ENCODE measurements at regions not wholly inside any gene's neighbourhood (a gene's known extent, or its start where the extent isn't known, plus 50 kb on each side); places are given as distances from the start of the nearest gene placed in this dataset.

- no peak for DNase-seq
These were observed 411.6 kb upstream of the CCDC196 start for GRCh38 chr14:66074537-66074936.

DNA sequence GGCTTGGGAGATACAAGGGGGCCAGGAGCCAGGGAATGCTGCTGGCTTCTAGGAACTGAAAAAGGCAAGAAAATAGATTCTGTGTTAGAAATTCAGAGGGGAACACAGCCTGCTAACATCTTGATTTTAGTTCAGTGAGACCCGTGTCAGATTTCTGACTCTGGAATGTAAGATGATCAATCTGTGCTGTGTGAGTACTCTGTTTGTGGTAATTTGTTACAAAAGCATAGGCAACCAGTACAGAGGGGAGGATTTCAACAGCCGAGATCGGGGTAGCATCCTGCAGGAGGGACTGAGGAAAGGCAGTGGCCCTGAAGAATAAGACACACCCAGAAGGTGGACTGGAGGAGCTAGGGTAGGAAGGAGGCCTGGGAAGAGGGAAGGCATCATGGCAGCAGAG lies 410.0 kb upstream of the CCDC196 start:
- DNase-seq = no peak

DNA sequence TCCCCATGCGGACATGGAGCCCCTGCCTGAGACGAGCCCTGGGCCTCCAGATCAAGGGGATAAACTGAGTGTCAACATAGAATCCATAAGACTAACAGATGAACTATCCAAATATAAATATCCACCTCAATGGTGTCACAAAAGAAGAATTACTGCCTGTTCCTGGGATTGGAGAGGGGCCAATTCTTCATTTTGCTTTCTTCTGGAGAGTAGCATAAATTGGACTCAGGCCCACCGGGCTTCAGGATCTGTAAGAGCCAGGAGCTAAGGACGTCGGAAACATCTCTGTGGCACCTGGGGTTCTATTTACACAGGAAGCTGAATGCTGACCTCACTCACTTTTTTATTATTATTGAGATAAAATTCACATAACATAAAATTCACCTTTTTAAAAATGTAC lies 408.2 kb upstream of the CCDC196 start:
- no peak for DNase-seq

- DNase-seq = no peak
These were observed 404.4 kb upstream of the CCDC196 start for GRCh38 chr14:66081594-66082376.

GRCh38 chr14:66085224-66085623 lies 400.9 kb upstream of the CCDC196 start:
- DNase-seq = no peak

GRCh38 chr14:66085665-66086064 lies 400.5 kb upstream of the CCDC196 start:
- DNase-seq = no peak

- DNase-seq = no peak
These were observed 398.9 kb upstream of the CCDC196 start for GRCh38 chr14:66087231-66087630.

DNA sequence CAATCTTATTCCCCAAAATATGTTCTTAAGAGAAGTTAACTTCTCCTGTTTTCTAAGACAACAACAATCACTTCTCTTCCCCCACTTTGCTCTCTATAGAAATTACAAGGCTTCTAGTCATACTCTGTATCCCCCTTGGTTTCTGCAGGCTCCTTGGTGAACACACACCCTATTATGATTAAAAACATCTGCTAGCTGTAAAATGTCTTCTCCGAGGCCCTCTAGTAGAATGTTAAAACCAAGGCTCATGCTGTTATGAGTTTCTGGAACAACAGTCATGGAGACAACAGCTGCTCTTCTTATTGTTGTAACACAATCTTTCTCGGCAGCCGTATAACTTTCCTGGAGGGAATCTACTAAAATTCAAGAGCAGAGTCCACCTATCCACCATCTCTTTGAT lies 397.5 kb upstream of the CCDC196 start:
- no peak for DNase-seq

GRCh38 chr14:66092206-66092605 lies 394.0 kb upstream of the CCDC196 start:
- no peak for DNase-seq

DNA sequence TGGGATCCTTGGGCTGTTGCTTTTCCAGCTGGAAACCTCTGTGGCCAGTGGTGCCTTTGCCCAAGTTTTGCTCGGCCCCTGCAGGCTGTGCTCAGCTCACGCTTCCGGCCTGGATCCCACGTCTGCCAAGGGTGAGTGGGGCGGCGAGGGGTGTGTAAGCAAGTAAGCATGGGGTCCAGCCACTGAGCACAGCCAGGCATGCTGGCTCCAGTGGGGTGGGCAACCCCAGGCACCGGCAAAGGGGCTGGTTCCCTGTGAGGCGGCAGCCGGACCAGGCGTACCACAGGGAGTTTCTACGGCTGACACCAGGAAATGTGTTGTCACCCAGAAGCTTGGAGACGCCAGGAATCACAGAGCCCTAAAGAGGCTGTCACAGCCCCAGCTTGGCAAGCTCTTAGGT lies 393.4 kb upstream of the CCDC196 start:
- no peak for DNase-seq

DNA sequence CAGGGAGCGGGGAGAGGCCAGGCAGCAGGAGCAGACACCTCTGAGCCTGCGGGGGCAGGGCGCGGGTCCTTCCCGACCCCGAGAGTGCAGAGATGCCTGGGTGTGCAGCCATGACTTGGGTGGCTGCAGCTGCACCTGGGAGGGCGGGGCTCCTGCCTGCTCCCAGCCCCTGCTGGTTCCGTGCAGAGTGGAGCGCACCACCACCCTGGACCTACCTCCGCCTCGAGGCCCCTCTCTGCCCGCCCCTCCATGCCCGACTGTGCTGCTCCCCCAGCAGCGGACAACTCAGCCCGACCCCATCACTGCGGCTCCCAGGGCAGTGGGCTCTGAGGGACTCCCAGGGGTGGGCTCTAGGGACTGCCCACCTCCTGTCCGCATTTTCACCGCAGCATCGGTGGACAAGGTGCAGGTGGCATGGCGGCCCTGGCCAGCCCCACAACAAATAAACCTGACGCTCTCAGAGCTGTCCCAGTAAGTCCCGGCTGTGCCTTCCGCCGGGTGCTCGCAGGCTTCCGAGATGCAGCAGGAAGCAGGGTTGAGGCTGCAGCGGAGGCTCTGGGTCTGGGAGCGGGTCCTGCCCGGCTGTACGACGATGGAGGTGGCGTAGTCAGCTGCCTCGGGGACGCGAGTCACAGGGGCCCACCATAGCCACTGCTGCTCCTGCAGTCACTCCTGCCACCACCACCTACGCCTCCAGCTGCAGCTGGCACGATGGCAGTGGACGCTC lies 392.0 kb upstream of the CCDC196 start:
- DNase-seq = no peak

- no peak for DNase-seq
These were observed 386.7 kb upstream of the CCDC196 start for GRCh38 chr14:66099451-66099850.

DNA sequence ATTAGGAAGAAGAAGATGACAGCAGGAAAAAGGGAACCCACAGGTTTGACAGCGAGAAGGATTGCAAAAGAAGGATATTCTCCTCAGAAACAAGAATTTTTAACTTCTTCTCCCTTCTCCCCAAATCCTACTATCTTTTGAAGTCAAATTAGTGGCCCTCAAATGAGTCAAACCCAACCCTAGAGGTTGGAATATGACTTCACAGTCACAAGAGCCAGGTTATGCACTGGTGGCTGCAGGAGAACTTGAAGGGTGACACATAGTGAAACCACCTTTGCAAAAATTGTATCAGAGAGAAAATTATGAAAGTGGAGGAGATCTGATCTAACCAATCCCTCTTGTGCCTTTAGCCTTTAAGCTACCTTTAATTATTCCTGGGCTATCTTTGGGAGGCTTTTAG lies 386.2 kb upstream of the CCDC196 start:
- no peak for DNase-seq

GRCh38 chr14:66101662-66102061 lies 384.5 kb upstream of the CCDC196 start:
- DNase-seq = no peak

DNA sequence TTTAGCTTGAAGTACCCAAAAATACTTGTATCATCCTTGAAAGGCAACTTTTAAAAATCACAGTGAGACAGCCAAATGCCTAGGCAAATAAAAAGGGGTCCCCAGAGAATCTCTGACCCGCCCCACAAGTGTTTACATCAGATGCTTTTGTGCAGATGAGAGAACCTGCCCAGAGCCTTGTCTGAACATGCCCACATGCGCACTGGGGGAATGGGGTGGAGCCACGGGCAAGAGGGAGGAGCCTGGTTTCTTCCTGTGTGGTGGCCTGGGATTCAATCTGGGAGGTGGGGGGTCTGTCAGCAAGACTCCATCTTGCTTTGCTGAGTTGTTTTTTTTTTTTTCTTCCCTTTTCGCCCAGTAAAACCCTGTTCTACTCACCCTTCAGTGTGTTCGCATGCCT lies 381.7 kb upstream of the CCDC196 start:
- DNase-seq = no peak

DNA sequence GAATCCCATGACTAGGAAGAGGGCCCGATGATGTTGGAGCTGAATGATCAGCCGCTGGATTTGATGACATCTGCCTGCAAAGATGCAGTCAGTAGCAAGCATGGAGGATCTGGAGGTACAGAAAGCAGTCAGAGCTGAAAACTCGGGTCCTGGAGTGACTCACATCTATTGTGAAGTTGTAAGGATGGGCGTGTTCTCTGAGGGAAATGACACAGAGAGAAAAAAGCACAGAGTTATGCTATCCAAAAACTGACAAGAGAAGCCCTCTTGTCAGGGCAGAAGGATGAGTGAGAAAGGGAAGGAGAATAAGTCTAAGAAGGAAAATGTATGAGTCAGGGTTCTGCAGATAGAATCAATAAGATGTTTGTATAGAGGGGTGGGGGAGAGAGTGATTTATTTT lies 380.4 kb upstream of the CCDC196 start:
- peak; percentile 6 for DNase-seq

- no peak for DNase-seq
These were observed 376.7 kb upstream of the CCDC196 start for GRCh38 chr14:66109426-66109825.

DNA sequence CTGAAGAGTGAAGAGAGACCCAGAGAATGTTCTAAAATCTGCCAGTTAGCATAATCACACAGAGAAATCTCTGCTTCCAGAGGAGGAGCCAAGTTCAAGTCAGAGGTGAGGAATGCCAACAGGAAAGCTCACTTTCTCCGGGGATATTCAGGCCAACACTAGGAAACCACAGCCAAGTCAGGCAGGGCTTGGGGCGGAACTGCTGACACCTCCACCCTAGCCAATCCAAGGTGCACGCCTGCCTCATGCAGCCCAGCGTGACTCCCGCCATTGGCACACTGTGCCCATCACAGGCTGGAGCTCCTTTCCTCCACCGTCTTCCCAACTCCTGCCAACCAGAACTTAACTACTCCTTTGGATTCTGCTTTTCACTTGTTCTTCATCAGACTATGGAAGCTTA lies 374.3 kb upstream of the CCDC196 start:
- no peak for DNase-seq

DNA sequence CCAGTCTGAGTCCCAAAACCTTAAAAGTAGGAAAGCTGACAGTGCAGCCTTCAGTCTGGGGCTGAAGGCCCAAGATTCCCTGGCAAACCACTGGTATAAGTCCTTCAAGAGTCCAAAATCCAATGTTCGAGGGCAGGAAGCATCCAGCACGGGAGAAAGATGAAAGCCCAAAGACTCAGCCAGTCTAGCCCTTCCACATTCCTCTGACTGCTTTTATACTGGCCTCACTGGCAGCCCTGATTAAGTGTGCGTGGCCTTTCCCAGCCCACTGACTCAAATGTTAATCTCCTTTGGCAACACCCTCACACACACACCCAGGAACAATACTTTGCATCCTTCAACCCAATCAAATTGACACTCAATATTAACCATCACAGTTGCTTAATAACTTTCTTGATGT lies 372.1 kb upstream of the CCDC196 start:
- no peak for DNase-seq

- no peak for DNase-seq
These were observed 370.2 kb upstream of the CCDC196 start for GRCh38 chr14:66115740-66116502.

- DNase-seq = no peak
These were observed 369.4 kb upstream of the CCDC196 start for GRCh38 chr14:66116732-66117131.

DNA sequence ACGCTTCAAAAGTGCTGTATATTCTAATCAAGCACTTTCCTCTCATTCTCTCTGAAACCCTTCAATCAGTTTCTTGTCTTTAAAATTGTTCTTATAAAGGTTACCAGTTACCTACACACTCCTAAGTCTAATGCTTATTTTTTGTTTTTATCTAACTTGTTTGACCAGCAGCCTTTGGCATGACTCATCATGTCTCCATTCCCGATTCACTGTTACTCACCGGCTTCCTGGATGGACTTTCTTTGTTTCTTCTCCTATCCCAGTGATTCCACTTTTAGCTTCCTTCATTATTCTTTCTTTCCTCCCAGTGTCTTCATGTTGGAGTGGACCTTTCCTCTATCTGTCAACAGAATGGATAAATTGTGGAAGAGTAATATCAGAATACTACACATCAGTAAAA lies 368.6 kb upstream of the CCDC196 start:
- DNase-seq = peak; percentile 2

DNA sequence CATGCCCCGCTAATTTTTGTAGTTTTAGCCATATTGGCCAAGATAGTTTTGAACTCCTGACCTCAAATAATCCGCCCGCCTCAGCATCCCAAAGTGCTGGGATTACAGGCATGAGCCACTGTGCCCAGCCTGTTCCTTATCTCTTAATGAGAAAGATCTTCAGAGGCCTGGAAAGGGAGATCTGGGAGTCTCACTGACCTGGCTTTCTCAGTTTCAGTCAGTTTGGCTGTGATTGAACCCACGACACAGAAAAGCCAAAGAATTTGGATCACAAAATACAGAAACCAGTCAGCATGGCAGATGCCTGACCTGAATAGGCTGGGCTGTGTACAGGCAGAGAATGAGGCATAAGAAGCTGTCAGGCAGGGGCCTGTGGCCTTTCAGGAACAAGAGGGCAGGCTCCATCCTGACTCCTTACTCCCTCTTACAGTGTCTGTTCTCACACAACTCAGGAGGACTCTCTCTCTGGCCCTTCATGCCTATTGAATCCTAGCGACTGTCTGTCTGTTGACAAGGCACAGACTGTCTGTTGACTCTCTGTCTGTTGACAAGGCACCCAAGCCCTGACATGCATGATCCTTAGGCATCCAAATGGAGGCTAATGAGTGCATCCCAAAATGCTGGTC lies 366.5 kb upstream of the CCDC196 start:
- no peak for DNase-seq
